ENCODE measurements at regions not wholly inside any gene's neighbourhood (a gene's known extent, or its start where the extent isn't known, plus 50 kb on each side); places are given as distances from the start of the nearest gene placed in this dataset.

GRCh38 chr2:120401275-120402066 lies 55.5 kb downstream of the INHBB start:
- DNase-seq: no peak

GRCh38 chr2:120402067-120402433 lies 56.1 kb downstream of the INHBB start:
- no peak for DNase-seq

- DNase-seq: no peak
Observed at GRCh38 chr2:120402508-120402907, 56.6 kb downstream of the INHBB start.

- DNase-seq: no peak
Observed at GRCh38 chr2:120403261-120403660, 57.3 kb downstream of the INHBB start.

GRCh38 chr2:120403676-120404075 lies 57.7 kb downstream of the INHBB start:
- DNase-seq: no peak

GRCh38 chr2:120404274-120404673 lies 58.3 kb downstream of the INHBB start:
- DNase-seq: no peak

- no peak for DNase-seq
Observed at GRCh38 chr2:120404941-120405758, 59.2 kb downstream of the INHBB start.

- DNase-seq: no peak
Observed at GRCh38 chr2:120405759-120406099, 59.8 kb downstream of the INHBB start.

GRCh38 chr2:120406566-120406965 lies 60.6 kb downstream of the INHBB start:
- no peak for DNase-seq

GRCh38 chr2:120410487-120410886 lies 64.6 kb downstream of the INHBB start:
- DNase-seq: no peak

GRCh38 chr2:120415060-120415459 lies 69.1 kb downstream of the INHBB start:
- no peak for DNase-seq

GRCh38 chr2:120415728-120416509 lies 70.0 kb downstream of the INHBB start:
- DNase-seq: no peak

- DNase-seq: no peak
Observed at GRCh38 chr2:120418174-120418787, 72.3 kb downstream of the INHBB start.

- DNase-seq: no peak
Observed at GRCh38 chr2:120419073-120419472, 73.1 kb downstream of the INHBB start.

- DNase-seq: no peak
Observed at GRCh38 chr2:120419955-120420354, 74.0 kb downstream of the INHBB start.

GRCh38 chr2:120421126-120421829 lies 75.3 kb downstream of the INHBB start:
- no peak for DNase-seq

- DNase-seq: no peak
Observed at GRCh38 chr2:120421830-120422175, 75.9 kb downstream of the INHBB start.

- DNase-seq: no peak
Observed at GRCh38 chr2:120422465-120423160, 76.7 kb downstream of the INHBB start.

GRCh38 chr2:120423167-120423943 lies 77.4 kb downstream of the INHBB start:
- DNase-seq: no peak

- DNase-seq: no peak
Observed at GRCh38 chr2:120424274-120424796, 78.4 kb downstream of the INHBB start.

GRCh38 chr2:120425014-120425413 lies 79.1 kb downstream of the INHBB start:
- DNase-seq: no peak
